NB4 (cell line): ENCODE measurements at regions not wholly inside any gene's neighbourhood (a gene's known extent, or its start where the extent isn't known, plus 50 kb on each side); places are given as distances from the start of the nearest gene placed in this dataset.

Experiments used
- CTCF ChIP-seq: IDR thresholded peaks from one replicate; pipeline ENCODE4 v1.5.1; 2012; ENCODE audit warnings: low read depth, low read length
- MAX ChIP-seq: IDR thresholded peaks from 2 replicates; pipeline ENCODE4 v1.6.1; 2011; ENCODE audit warnings: low read depth, low read length

- TF ChIP-seq CTCF = no peak
- TF ChIP-seq MAX = no peak
Measured at GRCh38 chr2:236672606-236673005, 103.0 kb downstream of the ACKR3 start.
